HepG2 (cell line): ENCODE measurements at regions not wholly inside any gene's neighbourhood (a gene's known extent, or its start where the extent isn't known, plus 50 kb on each side); places are given as distances from the start of the nearest gene placed in this dataset.

Experiments used
- ATAC-seq: fragments of 200-7000 bp; cut with Tn5 transposase; 3 replicates; pipeline ENCODE4 v1.9.1; 2020; ENCODE audit warnings: mild to moderate bottlenecking, moderate library complexity
- BruUV-seq: library from RNA; stranded (reverse); fragments of 400-500 nt; replicated peaks from 2 replicates; lab custom pipeline; 2021; lab: Mats Ljungman, UMichigan
- CTCF ChIA-PET: fragments of 300-600 bp; formaldehyde crosslinking; extraction: SDS; loops from one replicate; lab custom pipeline; 2021; ENCODE audit warnings: low total read pairs, inconsistent platforms, low intra/inter-chr PET ratio; lab: Yijun Ruan, JAX
- POLR2A ChIA-PET: fragments of 350-600 bp; sonication (Branson Sonifier 250); formaldehyde crosslinking; loops from one replicate; lab custom pipeline; 2020; ENCODE audit warnings: antibody characterized with exemption, inconsistent platforms; lab: Yijun Ruan, JAX
- DNase-seq: peaks from one replicate; pipeline ENCODE4 v3.0.0-alpha.2; 2015; ENCODE audit warnings: low spot score
- FAIRE-seq: peaks from 3 replicates; lab custom pipeline; 2011; peaks lifted over from hg19 to GRCh38; lab: Jason Lieb, UNC
- H2AFZ ChIP-seq: one replicate; pipeline ENCODE4 v1.6.1; 2011; ENCODE audit warnings: low read length, inconsistent platforms
- H3K27ac ChIP-seq: fragments of 300-600 bp; 3 replicates; pipeline ENCODE4 v1.8.0; 2011; ENCODE audit warnings: mixed run types, mild to moderate bottlenecking, mixed read lengths, low read length, inconsistent platforms; ENCODE audit not compliant: insufficient read depth; ENCODE audit errors: extremely low read length
- H3K27me3 ChIP-seq, 2 experiments: fragments of 200-600 bp in 1 of 2; 2 replicates in 1 of 2; 3 replicates in 1 of 2; pipeline versions ENCODE4 v1.6.0 to v1.8.0; 2011; ENCODE audit warnings: low read length in 2 of 2, mild to moderate bottlenecking in 2 of 2, moderate library complexity in 2 of 2, inconsistent platforms in 1 of 2; ENCODE audit not compliant: insufficient read depth in 2 of 2, control insufficient read depth in 1 of 2
- H3K36me3 ChIP-seq, 2 experiments: fragments of 200-600 bp in 1 of 2; replicated peaks in 1 of 2; 2 replicates in 1 of 2; 3 replicates in 1 of 2; pipeline versions ENCODE4 v1.5.1 to v1.8.0; 2011; ENCODE audit warnings: low read length in 2 of 2, inconsistent platforms in 1 of 2; ENCODE audit not compliant: insufficient read depth in 2 of 2, control insufficient read depth in 1 of 2
- H3K4me1 ChIP-seq: 2 replicates; pipeline ENCODE4 v1.5.1; 2012; ENCODE audit warnings: low read length, inconsistent platforms; ENCODE audit not compliant: insufficient read depth
- H3K4me2 ChIP-seq: 2 replicates; pipeline ENCODE4 v1.6.0; 2011; ENCODE audit warnings: low read depth, low read length, inconsistent platforms
- H3K4me3 ChIP-seq, 3 experiments: fragments of 200-600 bp in 1 of 3; sonication (generic), shearing (Covaris generic) in 1 of 3; replicated peaks in 1 of 3; 2 replicates each; pipeline ENCODE4 v1.5.1; 2011 to 2016; ENCODE audit warnings: low read length in 3 of 3, inconsistent platforms in 2 of 3, low read depth in 2 of 3, mild to moderate bottlenecking in 2 of 3, control low read depth in 1 of 3, mixed read lengths in 1 of 3; ENCODE audit not compliant: insufficient read depth in 1 of 3
- H3K79me2 ChIP-seq: one replicate; pipeline ENCODE4 v1.6.1; 2011; ENCODE audit warnings: low read length, inconsistent platforms; ENCODE audit not compliant: insufficient read depth
- H3K9ac ChIP-seq: 2 replicates; pipeline ENCODE4 v1.6.0; 2011; ENCODE audit warnings: mild to moderate bottlenecking, low read depth, low read length, inconsistent platforms; ENCODE audit not compliant: insufficient read depth
- H3K9me3 ChIP-seq: 2 replicates; pipeline ENCODE4 v1.5.1; 2012; ENCODE audit warnings: mild to moderate bottlenecking, low read length
- H4K20me1 ChIP-seq: 2 replicates; pipeline ENCODE4 v1.6.0; 2011; ENCODE audit warnings: inconsistent platforms, mild to moderate bottlenecking, low read length, moderate library complexity; ENCODE audit not compliant: insufficient read depth
- BHLHE40 ChIP-seq: IDR thresholded peaks from 2 replicates; pipeline ENCODE4 v1.6.1; 2011; ENCODE audit warnings: low read length, improper control_type of control experiment
- CAMTA2 ChIP-seq: sonication (generic); formaldehyde crosslinking; IDR thresholded peaks from 2 replicates; pipeline ENCODE4 v1.4.0; 2020; ENCODE audit warnings: mild to moderate bottlenecking, missing genetic modification reagents, borderline replicate concordance
- ELF1 ChIP-seq: sonication (generic); formaldehyde crosslinking; IDR thresholded peaks from 2 replicates; pipeline ENCODE4 v1.4.0; 2020; ENCODE audit warnings: missing genetic modification reagents
- EZH2 ChIP-seq: conservative IDR thresholded peaks from 2 replicates; pipeline ENCODE4 v1.6.1; 2012; ENCODE audit warnings: mild to moderate bottlenecking, low read depth, low read length, moderate library complexity
- HIC2 ChIP-seq: sonication (generic); formaldehyde crosslinking; IDR thresholded peaks from 2 replicates; pipeline ENCODE4 v1.9.0; 2022; ENCODE audit warnings: low read depth, missing genetic modification reagents
- HMG20B ChIP-seq: conservative IDR thresholded peaks from 2 replicates; pipeline ENCODE4 v1.6.1; 2016; ENCODE audit warnings: missing genetic modification reagents, missing compliant biosample characterization
- IKZF4 ChIP-seq: sonication (generic); formaldehyde crosslinking; IDR thresholded peaks from 2 replicates; pipeline ENCODE4 v1.5.1; 2020; ENCODE audit warnings: borderline replicate concordance, mild to moderate bottlenecking, low read depth, missing genetic modification reagents; ENCODE audit errors: not compliant biosample characterization
- JUNB ChIP-seq: sonication (generic); formaldehyde crosslinking; IDR thresholded peaks from 2 replicates; pipeline ENCODE4 v1.8.0; 2022; ENCODE audit warnings: missing genetic modification reagents, mild to moderate bottlenecking, borderline replicate concordance
- KDM3A ChIP-seq: IDR thresholded peaks from 2 replicates; pipeline ENCODE4 v1.6.1; 2018; ENCODE audit warnings: low read depth, missing compliant biosample characterization
- PTBP1 ChIP-seq: fragments of 200-400 bp; formaldehyde crosslinking; IDR thresholded peaks from 2 replicates; pipeline ENCODE4 v1.6.1; 2018; ENCODE audit warnings: low read length, low read depth; ENCODE audit not compliant: poor library complexity, severe bottlenecking
- RXRB ChIP-seq: IDR thresholded peaks from 2 replicates; pipeline ENCODE4 v1.6.1; 2016; ENCODE audit warnings: borderline replicate concordance, missing genetic modification reagents, missing compliant biosample characterization
- TSC22D2 ChIP-seq: sonication (generic); formaldehyde crosslinking; IDR thresholded peaks from 2 replicates; pipeline ENCODE4 v1.5.1; 2020; ENCODE audit warnings: missing genetic modification reagents, mild to moderate bottlenecking, borderline replicate concordance
- U2AF1 ChIP-seq: fragments of 200-400 bp; formaldehyde crosslinking; optimal IDR thresholded peaks from 2 replicates; pipeline ENCODE3; 2017; ENCODE audit warnings: mild to moderate bottlenecking, low read depth, low read length
- ZBTB38 ChIP-seq: sonication (generic); formaldehyde crosslinking; IDR thresholded peaks from 2 replicates; pipeline ENCODE4 v1.5.1; 2020; ENCODE audit warnings: mild to moderate bottlenecking, missing genetic modification reagents
- ZFP36L1 ChIP-seq: sonication (generic); formaldehyde crosslinking; IDR thresholded peaks from 2 replicates; pipeline ENCODE4 v1.8.0; 2022; ENCODE audit warnings: mild to moderate bottlenecking, missing genetic modification reagents, moderate library complexity
- ZNF296 ChIP-seq: sonication (generic); formaldehyde crosslinking; conservative IDR thresholded peaks from 2 replicates; pipeline ENCODE4 v1.5.0; 2020; ENCODE audit warnings: mild to moderate bottlenecking, missing genetic modification reagents
- ZNF333 ChIP-seq: sonication (generic); formaldehyde crosslinking; IDR thresholded peaks from 2 replicates; pipeline ENCODE4 v1.4.0; 2020; ENCODE audit warnings: mild to moderate bottlenecking, missing genetic modification reagents, borderline replicate concordance
- ZNF562 ChIP-seq: sonication (generic); formaldehyde crosslinking; IDR thresholded peaks from 2 replicates; pipeline ENCODE4 v1.8.0; 2022; ENCODE audit warnings: missing genetic modification reagents, borderline replicate concordance
- ZNF629 ChIP-seq: sonication (generic); formaldehyde crosslinking; conservative IDR thresholded peaks from 2 replicates; pipeline ENCODE4 v1.5.0; 2020; ENCODE audit warnings: missing genetic modification reagents
- ZNF75D ChIP-seq: sonication (generic); formaldehyde crosslinking; IDR thresholded peaks from 2 replicates; pipeline ENCODE4 v1.8.1; 2023; ENCODE audit warnings: missing genetic modification reagents, mild to moderate bottlenecking, borderline replicate concordance
- WGBS: methylation state at CpG from one replicate; pipeline ENCODE4 v1.1.6; 2017; ENCODE audit warnings: low lambda C conversion rate; 5-methylcytosine and 5-hydroxymethylcytosine counted together
- in situ Hi-C: cut with HindIII; loops from 2 replicates; pipeline ENCODE4 v1.10.0; 2017; ENCODE audit warnings: low pct_unique_long_range_greater_than_20kb; ENCODE audit not compliant: extremely low pct_ligation_motif_present
- intact Hi-C: fragments of 100-400 bp; cut with micrococcal nuclease; formaldehyde crosslinking; loops from one replicate; pipeline ENCODE4 v1.10.0; 2022; ENCODE audit not compliant: unreplicated experiment
- TF ChIP-seq, protein P1 (sequence below): sonication (generic); formaldehyde crosslinking; IDR thresholded peaks from 2 replicates; pipeline ENCODE4 v1.4.0; 2020; ENCODE audit warnings: missing genetic modification reagents, borderline replicate concordance

- TF ChIP-seq HIC2 (CRISPR knock-in tag) (no peak), BHLHE40 (no peak), ZBTB38 (no peak), ELF1 (CRISPR knock-in tag) (no peak), RXRB (no peak)
- TF ChIP-seq, all 625 proteins: peak for 0
Observed at GRCh38 chr13:107964395-107964794, 250.9 kb downstream of the LIG4 start (continued).

GRCh38 chr13:107961849-107962608 is 253.3 kb downstream of the LIG4 start:
- Histone ChIP-seq H3K27ac (no peak overlapping the region), H3K4me3 (no peak overlapping the region), H3K36me3 (no peaks in the 10 kb centered on the region), H4K20me1 (no peaks in the 10 kb centered on the region), H3K4me1 (no peaks in the 10 kb centered on the region), H3K4me2 (no peak overlapping the region), H3K79me2 (no peaks in the 10 kb centered on the region), H2AFZ (no peak overlapping the region), H3K9me3 (peaks cover 45% of the 10 kb centered on the region), H3K9ac (no peak overlapping the region), H3K27me3 (no peaks in the 10 kb centered on the region; a peak in 1 of 5 replicates)
- no TSS peak for BruUV-seq
- WGBS = 0% methylated on average over 1 of the region's 1 CpG
- intact Hi-C loops = no loop called here
- ChIA-PET POLR2A (no interaction called here), CTCF (no interaction called here)
- DNase-seq (no peak), FAIRE-seq (no peak), ATAC-seq (no peak)
- in situ Hi-C loops = no loop called here
- TF ChIP-seq ZNF562 (CRISPR knock-in tag) (no peak), JUNB (CRISPR knock-in tag) (no peak), TSC22D2 (CRISPR knock-in tag) (no peak), ZFP36L1 (CRISPR knock-in tag) (no peak), IKZF4 (CRISPR knock-in tag) (no peak), PTBP1 (no peak), U2AF1 (no peak), HMG20B (CRISPR knock-in tag) (no peak), CAMTA2 (CRISPR knock-in tag) (no peak), ZNF629 (CRISPR knock-in tag) (no peak), EZH2 (no peak), KDM3A (CRISPR knock-in tag) (no peak), ZNF333 (no peak), ZNF296 (CRISPR knock-in tag) (no peak), ZNF75D (CRISPR knock-in tag) (no peak)
- TF ChIP-seq, protein P1, sequence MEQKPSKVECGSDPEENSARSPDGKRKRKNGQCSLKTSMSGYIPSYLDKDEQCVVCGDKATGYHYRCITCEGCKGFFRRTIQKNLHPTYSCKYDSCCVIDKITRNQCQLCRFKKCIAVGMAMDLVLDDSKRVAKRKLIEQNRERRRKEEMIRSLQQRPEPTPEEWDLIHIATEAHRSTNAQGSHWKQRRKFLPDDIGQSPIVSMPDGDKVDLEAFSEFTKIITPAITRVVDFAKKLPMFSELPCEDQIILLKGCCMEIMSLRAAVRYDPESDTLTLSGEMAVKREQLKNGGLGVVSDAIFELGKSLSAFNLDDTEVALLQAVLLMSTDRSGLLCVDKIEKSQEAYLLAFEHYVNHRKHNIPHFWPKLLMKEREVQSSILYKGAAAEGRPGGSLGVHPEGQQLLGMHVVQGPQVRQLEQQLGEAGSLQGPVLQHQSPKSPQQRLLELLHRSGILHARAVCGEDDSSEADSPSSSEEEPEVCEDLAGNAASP (CRISPR knock-in tag) = no peak
